GM12878 (cell line): ENCODE measurements at regions not wholly inside any gene's neighbourhood (a gene's known extent, or its start where the extent isn't known, plus 50 kb on each side); places are given as distances from the start of the nearest gene placed in this dataset.
A peak's percentile ranks its signal among the peaks of the same experiment; 100 is the strongest.

Experiments
- CEBPB ChIP-seq, 2 experiments: fragments of 150-350 bp in 1 of 2; IDR thresholded peaks; 2 replicates each; pipeline ENCODE4 v1.6.1; 2012 to 2014; ENCODE audit warnings: low read depth in 2 of 2, low read length in 2 of 2, borderline replicate concordance in 1 of 2, inconsistent platforms in 1 of 2
- IKZF1 ChIP-seq: fragments of 450-650 bp; conservative IDR thresholded peaks from 2 replicates; pipeline ENCODE4 v1.6.1; 2017; ENCODE audit warnings: antibody characterized with exemption, mild to moderate bottlenecking
- MEF2A ChIP-seq: IDR thresholded peaks from 2 replicates; pipeline ENCODE4 v1.6.1; 2011; ENCODE audit warnings: low read depth, mild to moderate bottlenecking, low read length, moderate library complexity; ENCODE audit not compliant: insufficient read depth
- POLR2AphosphoS5 ChIP-seq: IDR thresholded peaks from 2 replicates; pipeline ENCODE4 v1.6.1; 2011; ENCODE audit warnings: mild to moderate bottlenecking, low read length, inconsistent platforms
- RAD21 ChIP-seq: IDR thresholded peaks from 2 replicates; pipeline ENCODE4 v1.6.1; 2011; ENCODE audit warnings: mild to moderate bottlenecking, low read depth, low read length, moderate library complexity; ENCODE audit not compliant: insufficient read depth
- SIN3A ChIP-seq: IDR thresholded peaks from 2 replicates; pipeline ENCODE4 v1.6.1; 2012; ENCODE audit warnings: low read depth, low read length, improper control_type of control experiment
- ZNF274 ChIP-seq: IDR thresholded peaks from one replicate; pipeline ENCODE4 v1.8.0; 2011; ENCODE audit not compliant: insufficient read length, insufficient read depth
- TF ChIP-seq, protein P1 (sequence below): fragments of 450-650 bp; IDR thresholded peaks from 2 replicates; pipeline ENCODE4 v1.6.1; 2017; ENCODE audit warnings: mild to moderate bottlenecking, moderate library complexity
- TF ChIP-seq, protein P2 (sequence below): IDR thresholded peaks from 2 replicates; pipeline ENCODE4 v1.6.1; 2011; ENCODE audit warnings: borderline replicate concordance, low read depth, mild to moderate bottlenecking, moderate library complexity, mixed read lengths, low read length; ENCODE audit not compliant: insufficient read depth; ENCODE audit errors: extremely low read length
- TF ChIP-seq, protein P3 (sequence below): fragments of 450-650 bp; IDR thresholded peaks from 2 replicates; pipeline ENCODE4 v1.6.1; 2018; ENCODE audit warnings: borderline replicate concordance, mild to moderate bottlenecking; ENCODE audit not compliant: partially characterized antibody
- TF ChIP-seq, protein P4 (sequence below): fragments of 450-650 bp; conservative IDR thresholded peaks from 2 replicates; pipeline ENCODE4 v1.6.1; 2017; ENCODE audit warnings: mild to moderate bottlenecking, moderate library complexity
- TF ChIP-seq, protein P5 (sequence below): IDR thresholded peaks from 2 replicates; pipeline ENCODE4 v1.6.1; 2011; ENCODE audit warnings: low read depth, low read length, improper control_type of control experiment, borderline replicate concordance
- TF ChIP-seq, protein P6 (sequence below): fragments of 450-650 bp; IDR thresholded peaks from 2 replicates; pipeline ENCODE4 v1.6.1; 2017; ENCODE audit warnings: mild to moderate bottlenecking, moderate library complexity

DNA sequence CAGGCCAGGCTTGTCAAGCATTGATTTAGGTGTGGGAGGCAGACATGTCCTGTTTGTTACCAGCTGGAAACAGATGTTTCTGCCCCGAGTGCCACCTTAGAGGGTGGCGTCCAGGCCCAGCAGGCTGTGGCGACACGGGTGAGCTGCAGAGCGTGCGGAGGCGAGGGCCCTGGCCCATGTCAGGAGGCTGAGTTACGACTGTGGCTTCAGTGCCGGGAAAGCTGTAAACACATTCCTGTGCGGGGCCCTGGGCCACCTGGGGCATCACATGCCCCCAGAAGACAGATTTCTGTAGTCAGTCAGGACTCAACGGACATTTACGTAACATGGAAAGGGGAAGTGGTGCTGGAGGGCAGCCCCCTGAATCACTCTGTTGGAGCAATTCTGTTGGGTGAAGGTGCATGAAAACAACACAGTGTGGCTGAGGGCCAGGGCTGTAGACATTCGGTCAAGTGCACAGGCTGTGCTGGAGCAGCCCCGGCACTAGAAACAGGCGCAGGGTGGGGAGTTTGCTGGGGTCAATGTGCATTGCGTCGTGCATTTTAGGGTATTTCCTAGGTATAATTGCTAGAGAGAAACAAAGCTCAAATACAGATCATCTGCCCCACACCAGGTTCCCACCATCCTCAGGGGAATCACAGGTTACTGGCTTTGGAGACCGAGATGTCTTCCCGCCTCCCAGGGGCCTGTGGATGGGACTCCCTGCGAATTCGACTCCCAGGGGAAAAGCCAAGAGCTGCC is 291.8 kb downstream of the TMEM121 start (continued):
- TF ChIP-seq, protein P1, sequence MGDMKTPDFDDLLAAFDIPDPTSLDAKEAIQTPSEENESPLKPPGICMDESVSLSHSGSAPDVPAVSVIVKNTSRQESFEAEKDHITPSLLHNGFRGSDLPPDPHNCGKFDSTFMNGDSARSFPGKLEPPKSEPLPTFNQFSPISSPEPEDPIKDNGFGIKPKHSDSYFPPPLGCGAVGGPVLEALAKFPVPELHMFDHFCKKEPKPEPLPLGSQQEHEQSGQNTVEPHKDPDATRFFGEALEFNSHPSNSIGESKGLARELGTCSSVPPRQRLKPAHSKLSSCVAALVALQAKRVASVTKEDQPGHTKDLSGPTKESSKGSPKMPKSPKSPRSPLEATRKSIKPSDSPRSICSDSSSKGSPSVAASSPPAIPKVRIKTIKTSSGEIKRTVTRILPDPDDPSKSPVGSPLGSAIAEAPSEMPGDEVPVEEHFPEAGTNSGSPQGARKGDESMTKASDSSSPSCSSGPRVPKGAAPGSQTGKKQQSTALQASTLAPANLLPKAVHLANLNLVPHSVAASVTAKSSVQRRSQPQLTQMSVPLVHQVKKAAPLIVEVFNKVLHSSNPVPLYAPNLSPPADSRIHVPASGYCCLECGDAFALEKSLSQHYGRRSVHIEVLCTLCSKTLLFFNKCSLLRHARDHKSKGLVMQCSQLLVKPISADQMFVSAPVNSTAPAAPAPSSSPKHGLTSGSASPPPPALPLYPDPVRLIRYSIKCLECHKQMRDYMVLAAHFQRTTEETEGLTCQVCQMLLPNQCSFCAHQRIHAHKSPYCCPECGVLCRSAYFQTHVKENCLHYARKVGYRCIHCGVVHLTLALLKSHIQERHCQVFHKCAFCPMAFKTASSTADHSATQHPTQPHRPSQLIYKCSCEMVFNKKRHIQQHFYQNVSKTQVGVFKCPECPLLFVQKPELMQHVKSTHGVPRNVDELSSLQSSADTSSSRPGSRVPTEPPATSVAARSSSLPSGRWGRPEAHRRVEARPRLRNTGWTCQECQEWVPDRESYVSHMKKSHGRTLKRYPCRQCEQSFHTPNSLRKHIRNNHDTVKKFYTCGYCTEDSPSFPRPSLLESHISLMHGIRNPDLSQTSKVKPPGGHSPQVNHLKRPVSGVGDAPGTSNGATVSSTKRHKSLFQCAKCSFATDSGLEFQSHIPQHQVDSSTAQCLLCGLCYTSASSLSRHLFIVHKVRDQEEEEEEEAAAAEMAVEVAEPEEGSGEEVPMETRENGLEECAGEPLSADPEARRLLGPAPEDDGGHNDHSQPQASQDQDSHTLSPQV = no peak
- TF ChIP-seq, protein P2, sequence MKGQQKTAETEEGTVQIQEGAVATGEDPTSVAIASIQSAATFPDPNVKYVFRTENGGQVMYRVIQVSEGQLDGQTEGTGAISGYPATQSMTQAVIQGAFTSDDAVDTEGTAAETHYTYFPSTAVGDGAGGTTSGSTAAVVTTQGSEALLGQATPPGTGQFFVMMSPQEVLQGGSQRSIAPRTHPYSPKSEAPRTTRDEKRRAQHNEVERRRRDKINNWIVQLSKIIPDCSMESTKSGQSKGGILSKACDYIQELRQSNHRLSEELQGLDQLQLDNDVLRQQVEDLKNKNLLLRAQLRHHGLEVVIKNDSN = no peak
- TF ChIP-seq, protein P3, sequence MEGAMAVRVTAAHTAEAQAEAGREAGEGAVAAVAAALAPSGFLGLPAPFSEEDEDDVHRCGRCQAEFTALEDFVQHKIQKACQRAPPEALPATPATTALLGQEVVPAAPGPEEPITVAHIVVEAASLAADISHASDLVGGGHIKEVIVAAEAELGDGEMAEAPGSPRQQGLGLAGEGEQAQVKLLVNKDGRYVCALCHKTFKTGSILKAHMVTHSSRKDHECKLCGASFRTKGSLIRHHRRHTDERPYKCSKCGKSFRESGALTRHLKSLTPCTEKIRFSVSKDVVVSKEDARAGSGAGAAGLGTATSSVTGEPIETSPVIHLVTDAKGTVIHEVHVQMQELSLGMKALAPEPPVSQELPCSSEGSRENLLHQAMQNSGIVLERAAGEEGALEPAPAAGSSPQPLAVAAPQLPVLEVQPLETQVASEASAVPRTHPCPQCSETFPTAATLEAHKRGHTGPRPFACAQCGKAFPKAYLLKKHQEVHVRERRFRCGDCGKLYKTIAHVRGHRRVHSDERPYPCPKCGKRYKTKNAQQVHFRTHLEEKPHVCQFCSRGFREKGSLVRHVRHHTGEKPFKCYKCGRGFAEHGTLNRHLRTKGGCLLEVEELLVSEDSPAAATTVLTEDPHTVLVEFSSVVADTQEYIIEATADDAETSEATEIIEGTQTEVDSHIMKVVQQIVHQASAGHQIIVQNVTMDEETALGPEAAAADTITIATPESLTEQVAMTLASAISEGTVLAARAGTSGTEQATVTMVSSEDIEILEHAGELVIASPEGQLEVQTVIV = no peak
- TF ChIP-seq CEBPB (IDR thresholded peaks at IDR 0.05; ENCODE audit: borderline replicate concordance in 1 of 2, low read depth in 2 of 2, low read length in 2 of 2) (no peak), SIN3A (no peak), RAD21 (no peak), IKZF1 (peak; percentile 80), MEF2A (no peak), ZNF274 (no peak), POLR2AphosphoS5 (no peak)
- TF ChIP-seq, protein P4, sequence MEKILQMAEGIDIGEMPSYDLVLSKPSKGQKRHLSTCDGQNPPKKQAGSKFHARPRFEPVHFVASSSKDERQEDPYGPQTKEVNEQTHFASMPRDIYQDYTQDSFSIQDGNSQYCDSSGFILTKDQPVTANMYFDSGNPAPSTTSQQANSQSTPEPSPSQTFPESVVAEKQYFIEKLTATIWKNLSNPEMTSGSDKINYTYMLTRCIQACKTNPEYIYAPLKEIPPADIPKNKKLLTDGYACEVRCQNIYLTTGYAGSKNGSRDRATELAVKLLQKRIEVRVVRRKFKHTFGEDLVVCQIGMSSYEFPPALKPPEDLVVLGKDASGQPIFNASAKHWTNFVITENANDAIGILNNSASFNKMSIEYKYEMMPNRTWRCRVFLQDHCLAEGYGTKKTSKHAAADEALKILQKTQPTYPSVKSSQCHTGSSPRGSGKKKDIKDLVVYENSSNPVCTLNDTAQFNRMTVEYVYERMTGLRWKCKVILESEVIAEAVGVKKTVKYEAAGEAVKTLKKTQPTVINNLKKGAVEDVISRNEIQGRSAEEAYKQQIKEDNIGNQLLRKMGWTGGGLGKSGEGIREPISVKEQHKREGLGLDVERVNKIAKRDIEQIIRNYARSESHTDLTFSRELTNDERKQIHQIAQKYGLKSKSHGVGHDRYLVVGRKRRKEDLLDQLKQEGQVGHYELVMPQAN = no peak
- TF ChIP-seq, protein P5, sequence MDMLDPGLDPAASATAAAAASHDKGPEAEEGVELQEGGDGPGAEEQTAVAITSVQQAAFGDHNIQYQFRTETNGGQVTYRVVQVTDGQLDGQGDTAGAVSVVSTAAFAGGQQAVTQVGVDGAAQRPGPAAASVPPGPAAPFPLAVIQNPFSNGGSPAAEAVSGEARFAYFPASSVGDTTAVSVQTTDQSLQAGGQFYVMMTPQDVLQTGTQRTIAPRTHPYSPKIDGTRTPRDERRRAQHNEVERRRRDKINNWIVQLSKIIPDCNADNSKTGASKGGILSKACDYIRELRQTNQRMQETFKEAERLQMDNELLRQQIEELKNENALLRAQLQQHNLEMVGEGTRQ = no peak; the same call in 1 of the 2 replicates
- TF ChIP-seq, protein P6, sequence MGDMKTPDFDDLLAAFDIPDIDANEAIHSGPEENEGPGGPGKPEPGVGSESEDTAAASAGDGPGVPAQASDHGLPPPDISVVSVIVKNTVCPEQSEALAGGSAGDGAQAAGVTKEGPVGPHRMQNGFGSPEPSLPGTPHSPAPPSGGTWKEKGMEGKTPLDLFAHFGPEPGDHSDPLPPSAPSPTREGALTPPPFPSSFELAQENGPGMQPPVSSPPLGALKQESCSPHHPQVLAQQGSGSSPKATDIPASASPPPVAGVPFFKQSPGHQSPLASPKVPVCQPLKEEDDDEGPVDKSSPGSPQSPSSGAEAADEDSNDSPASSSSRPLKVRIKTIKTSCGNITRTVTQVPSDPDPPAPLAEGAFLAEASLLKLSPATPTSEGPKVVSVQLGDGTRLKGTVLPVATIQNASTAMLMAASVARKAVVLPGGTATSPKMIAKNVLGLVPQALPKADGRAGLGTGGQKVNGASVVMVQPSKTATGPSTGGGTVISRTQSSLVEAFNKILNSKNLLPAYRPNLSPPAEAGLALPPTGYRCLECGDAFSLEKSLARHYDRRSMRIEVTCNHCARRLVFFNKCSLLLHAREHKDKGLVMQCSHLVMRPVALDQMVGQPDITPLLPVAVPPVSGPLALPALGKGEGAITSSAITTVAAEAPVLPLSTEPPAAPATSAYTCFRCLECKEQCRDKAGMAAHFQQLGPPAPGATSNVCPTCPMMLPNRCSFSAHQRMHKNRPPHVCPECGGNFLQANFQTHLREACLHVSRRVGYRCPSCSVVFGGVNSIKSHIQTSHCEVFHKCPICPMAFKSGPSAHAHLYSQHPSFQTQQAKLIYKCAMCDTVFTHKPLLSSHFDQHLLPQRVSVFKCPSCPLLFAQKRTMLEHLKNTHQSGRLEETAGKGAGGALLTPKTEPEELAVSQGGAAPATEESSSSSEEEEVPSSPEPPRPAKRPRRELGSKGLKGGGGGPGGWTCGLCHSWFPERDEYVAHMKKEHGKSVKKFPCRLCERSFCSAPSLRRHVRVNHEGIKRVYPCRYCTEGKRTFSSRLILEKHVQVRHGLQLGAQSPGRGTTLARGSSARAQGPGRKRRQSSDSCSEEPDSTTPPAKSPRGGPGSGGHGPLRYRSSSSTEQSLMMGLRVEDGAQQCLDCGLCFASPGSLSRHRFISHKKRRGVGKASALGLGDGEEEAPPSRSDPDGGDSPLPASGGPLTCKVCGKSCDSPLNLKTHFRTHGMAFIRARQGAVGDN = peak; percentile 81
